ENCODE measurements at regions not wholly inside any gene's neighbourhood (a gene's known extent, or its start where the extent isn't known, plus 50 kb on each side); places are given as distances from the start of the nearest gene placed in this dataset.

- Histone ChIP-seq H3K4me3 (no peak overlapping the region), H3K9me3 (no peaks in the 10 kb centered on the region), H3K36me3 (ENCODE audit: low read depth, missing control alignments) (no peaks in the 10 kb centered on the region), H3K27me3 (no peaks in the 10 kb centered on the region), H3K4me1 (no peaks in the 10 kb centered on the region), H3K27ac (no peak overlapping the region)
- intact Hi-C loops (cut with DNase I; ENCODE audit: low total_unique reads) = no loop called here
- TF ChIP-seq CTCF (IDR thresholded peaks at IDR 0.05) = no peak
- 87 to 94% methylated on average over 4 of the region's 4 CpGs for WGBS, 2 donors
- DNase-seq = no peak
Measured at GRCh38 chr10:107649249-107649648, 484.7 kb upstream of the SORCS1 start.

GRCh38 chr10:107647462-107647861 is 483.0 kb upstream of the SORCS1 start:
- DNase-seq = no peak
- H3K27ac ChIP-seq = no peak overlapping the region
- intact Hi-C loops (cut with DNase I; ENCODE audit: low total_unique reads) = no loop called here
- no peaks in the 10 kb centered on the region for H3K9me3 ChIP-seq
- WGBS, 2 donors = 89 to 92% methylated on average over 1 of the region's 1 CpG
- TF ChIP-seq CTCF (IDR thresholded peaks at IDR 0.05) (no peak), POLR2A (IDR thresholded peaks at IDR 0.05) (no peak)
- H3K36me3 ChIP-seq (ENCODE audit: low read depth, missing control alignments) = no peaks in the 10 kb centered on the region
- H3K27me3 ChIP-seq = no peaks in the 10 kb centered on the region
- no peak overlapping the region for H3K4me3 ChIP-seq
- no peaks in the 10 kb centered on the region for H3K4me1 ChIP-seq

- DNase-seq = no peak
- Histone ChIP-seq H3K27me3 (no peaks in the 10 kb centered on the region), H3K9me3 (no peaks in the 10 kb centered on the region), H3K36me3 (ENCODE audit: low read depth, missing control alignments) (no peaks in the 10 kb centered on the region), H3K4me1 (no peaks in the 10 kb centered on the region), H3K4me3 (no peak overlapping the region), H3K27ac (no peak overlapping the region)
- intact Hi-C loops (cut with DNase I; ENCODE audit: low total_unique reads) = no loop called here
- WGBS, 2 donors = 69 to 88% methylated on average over 4 of the region's 4 CpGs
- TF ChIP-seq POLR2A (IDR thresholded peaks at IDR 0.05) (no peak), CTCF (IDR thresholded peaks at IDR 0.05) (no peak)
Measured at GRCh38 chr10:107631876-107632275, 467.4 kb upstream of the SORCS1 start.

GRCh38 chr10:107626862-107627261 is 462.4 kb upstream of the SORCS1 start:
- WGBS, 2 donors = 94 to 95% methylated on average over 3 of the region's 3 CpGs

More at GRCh38 chr10:107626862-107627261, 462.4 kb upstream of the SORCS1 start:
- Histone ChIP-seq H3K4me1 (no peaks in the 10 kb centered on the region), H3K27me3 (no peaks in the 10 kb centered on the region), H3K36me3 (ENCODE audit: low read depth, missing control alignments) (no peaks in the 10 kb centered on the region), H3K4me3 (no peak overlapping the region), H3K9me3 (no peaks in the 10 kb centered on the region), H3K27ac (no peak overlapping the region)
- DNase-seq = no peak
- intact Hi-C loops (cut with DNase I; ENCODE audit: low total_unique reads) = no loop called here
- TF ChIP-seq POLR2A (IDR thresholded peaks at IDR 0.05) = no peak
- TF ChIP-seq CTCF (IDR thresholded peaks at IDR 0.05) = no peak

All from testis (tissue), 2 donors.